GM13976 (cell line): ENCODE measurements at regions not wholly inside any gene's neighbourhood (a gene's known extent, or its start where the extent isn't known, plus 50 kb on each side); places are given as distances from the start of the nearest gene placed in this dataset.

Source experiments
- DNase-seq: peaks from one replicate; pipeline ENCODE4 v3.0.0; 2012; ENCODE audit warnings: low spot score
- CTCF ChIP-seq: IDR thresholded peaks from 2 replicates; pipeline ENCODE4 v1.5.1; 2012; ENCODE audit warnings: borderline replicate concordance, mild to moderate bottlenecking; ENCODE audit not compliant: insufficient read depth; ENCODE audit errors: extremely low read depth, missing control alignments, control extremely low read depth
- in situ Hi-C: fragments of 300-500 bp; cut with MboI; formaldehyde crosslinking; loops from one replicate; pipeline ENCODE4 v1.12.0; 2022; ENCODE audit warnings: low sequenced_read_pairs, mixed read lengths, inconsistent platforms; ENCODE audit not compliant: unreplicated experiment

- no peak for DNase-seq
- in situ Hi-C loops: no loop called here
- no peak for TF ChIP-seq CTCF
Observed at GRCh38 chr7:15954671-15955354, 268.3 kb upstream of the MEOX2 start.

GRCh38 chr7:15950299-15950698, 263.8 kb upstream of the MEOX2 start:
- in situ Hi-C loops: no loop called here
- TF ChIP-seq CTCF: no peak

GRCh38 chr7:15947754-15948153, 261.3 kb upstream of the MEOX2 start:
- DNase-seq: no peak
- in situ Hi-C loops: no loop called here
- no peak for TF ChIP-seq CTCF

More at GRCh38 chr7:15950299-15950698, 263.8 kb upstream of the MEOX2 start:
- no peak for DNase-seq

GRCh38 chr7:15938115-15938514, 251.6 kb upstream of the MEOX2 start:
- in situ Hi-C loops: no loop called here
- TF ChIP-seq CTCF: no peak
- no peak for DNase-seq

GRCh38 chr7:15937571-15937970, 251.1 kb upstream of the MEOX2 start:
- DNase-seq: no peak
- in situ Hi-C loops: no loop called here
- TF ChIP-seq CTCF: no peak

GRCh38 chr7:15936991-15937390, 250.5 kb upstream of the MEOX2 start:
- in situ Hi-C loops: no loop called here

More at GRCh38 chr7:15936991-15937390, 250.5 kb upstream of the MEOX2 start:
- no peak for TF ChIP-seq CTCF
- DNase-seq: no peak
